Uterus (tissue), 2 donors: ENCODE measurements at regions not wholly inside any gene's neighbourhood (a gene's known extent, or its start where the extent isn't known, plus 50 kb on each side); places are given as distances from the start of the nearest gene placed in this dataset.

Experiments
- CTCF ChIP-seq, 4 experiments: fragments of 200-600 bp in 2 of 4; fragments of 450-650 bp in 2 of 4; sonication (generic) in 2 of 4; IDR thresholded peaks; one replicate each; pipeline ENCODE4 v1.5.1; 2016 to 2019; ENCODE audit warnings: antibody characterized with exemption in 4 of 4, mild to moderate bottlenecking in 2 of 4, moderate library complexity in 1 of 4
- POLR2A ChIP-seq, 2 donors: fragments of 450-650 bp; IDR thresholded peaks; one replicate each; pipeline ENCODE4 v1.6.1; 2016; ENCODE audit warnings: antibody characterized with exemption in 2 of 2, mild to moderate bottlenecking in 1 of 2, moderate library complexity in 1 of 2

GRCh38 chr2:133668547-133668946, 100.3 kb upstream of the NCKAP5 start:
- TF ChIP-seq CTCF (IDR thresholded peaks at IDR 0.05) (no peak), POLR2A (IDR thresholded peaks at IDR 0.05) (no peak)
